NCI-H1436 treated with DMSO at 0.1 percent for 48 hours (cell line): ENCODE measurements at regions not wholly inside any gene's neighbourhood (a gene's known extent, or its start where the extent isn't known, plus 50 kb on each side); places are given as distances from the start of the nearest gene placed in this dataset.

ENCODE experiments used
- DNase-seq: peaks from one replicate; lab custom pipeline; 2025; lab: John Stamatoyannopoulos, UW

DNA sequence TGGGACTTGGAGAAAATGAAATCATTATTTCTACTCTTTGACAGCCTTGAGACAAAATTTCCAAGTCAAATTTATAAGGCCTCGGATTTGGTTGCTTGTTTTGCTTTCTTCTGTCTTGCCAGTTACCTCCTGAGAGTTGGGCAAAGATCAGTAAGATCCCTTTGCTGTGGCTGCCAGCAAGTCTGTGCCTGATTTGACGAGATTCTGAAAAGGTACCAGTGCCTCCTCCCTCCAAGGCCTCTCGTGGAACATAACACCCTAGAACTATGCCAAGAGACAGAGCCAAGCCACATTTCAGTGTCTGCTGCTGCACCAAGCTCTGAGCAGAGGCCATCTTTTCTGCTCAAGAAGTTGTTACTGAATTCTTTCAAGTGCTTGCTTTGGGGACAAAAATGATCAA is 61.0 kb downstream of the GTPBP8 start:
- no peak for DNase-seq

DNA sequence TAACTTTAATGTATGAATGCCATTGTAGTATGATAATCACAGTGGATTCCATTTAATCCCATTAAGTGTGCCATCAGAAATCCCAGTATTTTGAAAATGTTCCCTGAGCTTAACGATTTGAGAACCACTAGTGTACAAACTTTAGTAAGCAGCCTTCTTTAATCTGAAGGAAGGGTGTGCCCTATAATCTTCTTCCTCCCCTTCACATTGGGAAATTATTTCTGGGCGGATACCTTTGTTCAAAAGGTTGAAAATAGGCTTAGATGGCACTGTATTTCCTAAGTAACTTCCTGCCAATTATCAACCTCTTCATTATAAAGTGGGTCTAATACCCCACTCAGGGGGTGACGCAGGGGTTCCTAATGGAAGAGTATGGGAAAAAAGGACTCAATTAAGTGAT is 62.4 kb downstream of the GTPBP8 start:
- no peak for DNase-seq

DNA sequence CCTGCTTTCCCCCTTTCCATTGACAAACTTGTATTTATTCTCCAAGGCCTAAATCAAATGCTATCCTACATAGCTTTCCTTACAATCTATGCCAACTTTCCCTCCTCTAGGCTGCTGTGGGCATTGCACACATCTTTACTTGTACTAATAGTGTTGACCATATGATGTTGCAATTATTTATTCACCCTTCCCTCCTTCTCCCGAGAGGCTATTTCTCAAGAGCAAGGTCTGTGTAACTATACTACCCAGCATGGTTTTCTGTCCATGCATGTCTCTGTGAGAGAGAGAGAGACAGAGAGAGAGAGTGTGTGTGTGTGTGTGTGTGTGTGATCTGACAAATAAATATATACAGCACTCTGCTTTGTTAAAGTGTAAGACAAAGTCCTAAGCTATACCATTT is 63.8 kb downstream of the GTPBP8 start:
- DNase-seq, result no peak

DNA sequence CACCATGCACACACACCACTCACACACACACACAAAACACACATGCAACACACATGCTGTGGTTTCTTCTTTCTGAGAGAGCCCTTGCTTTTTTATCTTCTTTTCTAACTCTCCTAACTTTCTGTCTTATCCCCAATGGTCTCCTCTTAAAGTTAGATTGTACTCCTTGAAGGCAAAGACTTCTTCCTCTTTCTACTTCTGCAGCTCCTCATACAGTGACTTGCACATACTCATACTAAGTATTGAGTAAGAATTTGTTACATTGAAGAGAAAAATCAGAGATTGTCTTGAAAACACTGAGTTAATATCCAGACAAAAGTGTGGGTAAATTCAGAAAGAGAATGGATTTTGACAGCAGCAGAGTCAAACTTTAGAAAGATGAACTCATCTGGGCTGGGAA is 64.4 kb downstream of the GTPBP8 start:
- DNase-seq, result no peak

DNA sequence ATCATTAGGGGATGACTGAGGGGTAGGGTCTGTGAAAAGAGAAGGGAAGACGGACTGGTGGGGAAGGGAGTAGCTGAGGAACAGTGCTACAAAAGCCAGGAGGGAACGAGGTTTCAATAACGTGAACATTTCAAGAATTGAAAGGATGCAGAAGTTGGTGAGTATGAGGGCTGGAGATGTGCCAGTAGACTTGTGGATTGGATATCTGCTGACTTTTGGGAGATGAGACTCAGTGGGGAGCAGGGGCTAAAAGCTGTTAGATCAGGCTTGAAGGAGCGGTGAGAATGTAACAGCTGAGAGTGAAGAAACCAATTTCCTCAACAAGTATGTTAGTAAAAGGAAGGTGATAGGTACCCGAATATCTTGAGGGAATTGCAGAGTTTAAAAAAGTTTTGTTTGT is 65.2 kb downstream of the GTPBP8 start:
- no peak for DNase-seq

DNA sequence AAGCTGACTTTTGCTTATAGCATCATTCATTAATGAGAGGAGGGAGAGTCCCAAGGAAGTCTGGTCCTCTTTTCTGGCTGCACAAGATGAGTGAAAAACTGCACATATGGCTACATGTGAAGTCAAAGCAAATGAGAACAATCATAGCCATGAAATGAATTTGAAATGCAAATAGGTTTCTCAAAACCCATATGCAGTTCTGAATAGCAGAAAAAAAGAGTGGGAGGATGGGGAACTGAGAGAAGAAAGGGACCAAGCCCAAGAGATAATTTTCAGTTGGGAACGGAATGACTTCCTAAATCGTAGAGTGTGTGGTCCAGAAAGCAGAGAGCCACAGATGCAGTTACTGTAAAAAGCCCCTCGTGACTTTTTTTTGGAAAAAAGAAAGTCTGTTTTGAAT is 66.3 kb downstream of the GTPBP8 start:
- DNase-seq, result no peak

DNA sequence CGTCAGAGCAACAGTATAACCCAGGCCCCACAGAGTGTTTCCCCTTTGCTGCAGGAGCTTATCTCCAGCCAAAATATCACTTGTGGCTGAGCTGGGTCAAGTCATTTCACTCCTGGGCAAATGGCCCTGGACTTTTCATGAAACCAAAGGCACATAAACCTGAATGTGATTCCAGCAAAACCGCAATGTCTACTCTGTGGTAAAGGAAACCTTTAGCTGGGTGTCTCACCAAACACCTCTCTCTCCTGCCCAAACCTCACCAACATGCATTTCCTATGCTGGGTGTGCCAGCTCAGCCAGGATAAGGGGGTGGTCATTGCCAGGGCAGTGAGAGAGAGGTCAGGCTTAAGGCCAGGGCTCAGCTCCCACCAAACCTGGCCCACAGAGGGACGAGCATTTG is 67.4 kb downstream of the GTPBP8 start:
- no peak for DNase-seq

DNA sequence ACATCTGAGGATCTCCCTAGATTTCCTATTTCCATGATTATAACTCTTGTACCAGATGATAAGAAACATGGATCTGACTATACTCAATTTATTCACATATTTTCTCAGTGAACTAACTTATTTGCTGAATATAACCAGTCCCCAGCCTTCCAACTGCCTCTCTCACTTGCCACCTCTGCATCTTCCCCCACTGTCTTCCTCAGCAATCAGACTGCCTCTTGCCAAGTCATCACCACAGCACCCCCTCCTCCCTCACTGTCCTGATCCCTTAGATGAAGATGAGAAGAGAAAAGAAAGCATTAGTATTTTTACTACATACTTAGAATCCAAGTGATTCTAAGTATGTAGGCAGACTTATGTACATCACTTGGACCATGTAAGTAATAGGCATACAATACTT is 71.9 kb downstream of the GTPBP8 start:
- no peak for DNase-seq

DNA sequence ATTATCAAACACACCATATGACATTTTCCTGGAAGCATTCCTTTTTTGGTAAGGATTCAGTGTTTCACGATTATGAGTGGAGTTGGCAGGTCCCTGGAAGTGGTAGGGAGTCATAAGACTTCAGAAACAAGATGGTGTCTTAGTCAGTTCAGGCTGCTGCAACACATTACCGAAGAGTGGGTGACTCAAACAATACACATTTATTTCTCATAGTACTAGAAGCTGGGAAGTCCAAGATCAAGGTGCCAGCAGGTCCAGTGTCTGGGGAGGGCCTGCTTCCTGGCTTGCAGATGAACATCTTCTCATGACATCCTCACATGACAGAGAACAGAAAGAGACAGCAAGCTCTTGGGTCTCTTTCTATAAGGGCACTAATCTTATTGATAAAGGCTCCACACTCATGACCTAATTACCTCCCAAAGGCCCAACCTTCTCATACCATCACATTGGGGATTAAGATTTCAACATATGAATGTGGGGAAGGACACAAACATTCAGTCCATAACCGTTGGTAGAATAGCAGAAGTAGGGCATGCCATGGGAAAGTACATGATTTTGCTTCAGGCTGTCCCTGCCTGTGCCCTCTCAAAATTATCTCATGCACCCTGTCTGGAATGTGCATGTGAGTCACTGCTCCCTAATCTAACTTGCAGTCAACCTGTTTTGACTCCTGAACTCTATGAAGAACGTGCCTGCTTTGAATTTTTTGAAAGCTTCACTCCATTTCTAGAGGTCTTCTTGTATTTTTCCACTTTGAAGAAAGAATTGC is 72.5 kb downstream of the GTPBP8 start:
- no peak for DNase-seq

DNA sequence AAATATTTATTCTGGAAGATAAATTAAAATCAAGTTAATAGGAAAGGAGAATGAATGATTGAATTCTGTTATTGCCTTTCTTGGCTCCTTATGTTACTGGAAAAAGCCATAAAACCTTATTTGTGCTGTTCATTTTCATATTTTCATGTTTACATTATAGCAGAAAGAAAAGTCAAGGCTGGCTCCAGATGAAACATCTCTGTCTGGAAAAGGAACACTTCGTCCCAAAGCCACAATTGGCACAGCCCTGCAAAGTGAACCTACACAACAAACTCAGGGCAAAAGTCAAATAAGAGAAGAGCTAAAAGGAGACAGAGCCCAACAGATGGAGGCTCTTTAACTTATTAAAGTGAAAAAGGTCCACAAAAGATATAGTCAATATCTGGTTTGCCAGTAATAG is 73.4 kb downstream of the GTPBP8 start:
- no peak for DNase-seq

DNA sequence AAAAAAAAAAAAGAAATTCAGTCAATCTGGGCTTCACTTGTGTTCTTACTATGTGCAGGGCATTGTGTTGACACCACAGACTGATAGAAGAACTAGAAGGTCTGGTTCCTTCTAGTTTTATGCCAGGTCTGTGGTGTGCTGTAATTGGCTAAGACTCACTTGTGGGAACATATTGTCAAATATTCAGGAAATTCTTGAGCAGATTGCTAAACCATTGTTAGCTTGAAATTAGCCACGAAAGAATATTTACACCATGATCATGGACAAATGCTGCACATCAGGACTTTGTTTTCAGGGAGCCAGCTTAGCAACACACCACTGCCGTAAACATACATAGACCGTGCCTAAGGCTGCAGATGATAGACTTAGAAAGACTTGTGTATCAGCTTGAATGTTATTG is 74.6 kb downstream of the GTPBP8 start:
- no peak for DNase-seq

DNA sequence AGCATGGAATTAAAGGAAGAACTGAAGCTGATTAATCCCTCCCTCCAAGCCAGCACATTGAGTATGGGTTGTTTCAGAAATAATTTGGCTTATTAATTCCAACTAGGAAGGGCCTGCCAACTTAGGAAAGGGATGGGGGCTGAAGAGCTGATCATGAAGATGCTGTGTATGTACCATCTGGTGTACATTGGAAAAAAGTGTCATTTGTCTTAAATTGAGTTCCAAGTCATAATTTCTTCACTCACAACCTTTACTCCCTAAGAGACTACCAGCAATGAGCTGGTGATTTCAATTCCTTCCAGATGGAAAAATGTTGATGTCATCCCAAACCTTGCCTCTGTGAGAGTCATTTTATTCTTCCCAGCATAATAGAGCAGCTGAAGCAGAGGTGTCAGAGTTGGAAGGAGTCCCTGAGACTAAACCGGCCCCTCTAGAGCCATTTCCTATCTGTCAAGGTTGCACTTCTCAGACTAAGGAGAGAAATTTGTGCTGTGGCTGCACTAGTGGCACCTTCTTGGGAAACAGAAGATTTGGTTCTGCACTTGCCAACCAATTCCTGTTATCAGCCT is 79.4 kb downstream of the GTPBP8 start:
- no peak for DNase-seq

DNA sequence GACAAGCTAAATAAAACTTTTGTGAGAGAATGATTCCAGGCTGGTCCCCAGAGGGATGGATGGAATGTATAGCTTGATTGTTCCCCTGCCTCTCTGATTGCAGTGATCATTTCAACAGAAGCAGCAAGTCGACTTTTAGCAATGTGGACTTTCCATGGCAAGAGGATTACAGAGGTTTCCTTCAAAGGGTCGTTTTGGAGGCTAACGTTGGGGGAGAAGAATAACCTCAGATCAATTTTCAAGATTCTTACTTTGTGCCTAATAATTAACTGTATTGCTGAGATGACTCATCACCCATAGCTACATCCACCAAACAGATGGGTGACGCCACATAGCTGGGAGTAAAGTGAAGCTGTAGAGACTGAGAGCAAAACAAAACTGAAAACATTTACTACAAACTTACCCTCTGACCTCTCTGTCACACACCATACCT is 79.9 kb downstream of the GTPBP8 start:
- DNase-seq, result no peak

DNA sequence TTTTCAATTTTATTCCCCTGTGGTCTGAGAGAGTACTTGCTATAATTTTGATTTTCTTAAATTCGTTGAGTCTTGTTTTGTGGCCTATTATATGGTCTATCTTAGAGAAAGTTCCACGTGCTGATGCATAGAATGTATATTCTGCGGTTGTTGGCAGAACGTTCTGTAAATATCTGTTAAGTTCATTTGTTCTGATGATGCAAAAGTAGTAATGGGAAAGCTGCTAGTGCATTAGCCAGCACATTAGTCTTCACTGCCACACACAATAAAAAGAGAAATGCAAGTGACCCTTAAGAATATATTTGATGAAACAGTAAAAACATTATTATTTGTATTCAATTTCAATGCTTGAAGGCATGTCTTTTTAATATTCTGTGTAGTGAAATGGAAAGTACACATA is 84.8 kb downstream of the GTPBP8 start:
- no peak for DNase-seq

DNA sequence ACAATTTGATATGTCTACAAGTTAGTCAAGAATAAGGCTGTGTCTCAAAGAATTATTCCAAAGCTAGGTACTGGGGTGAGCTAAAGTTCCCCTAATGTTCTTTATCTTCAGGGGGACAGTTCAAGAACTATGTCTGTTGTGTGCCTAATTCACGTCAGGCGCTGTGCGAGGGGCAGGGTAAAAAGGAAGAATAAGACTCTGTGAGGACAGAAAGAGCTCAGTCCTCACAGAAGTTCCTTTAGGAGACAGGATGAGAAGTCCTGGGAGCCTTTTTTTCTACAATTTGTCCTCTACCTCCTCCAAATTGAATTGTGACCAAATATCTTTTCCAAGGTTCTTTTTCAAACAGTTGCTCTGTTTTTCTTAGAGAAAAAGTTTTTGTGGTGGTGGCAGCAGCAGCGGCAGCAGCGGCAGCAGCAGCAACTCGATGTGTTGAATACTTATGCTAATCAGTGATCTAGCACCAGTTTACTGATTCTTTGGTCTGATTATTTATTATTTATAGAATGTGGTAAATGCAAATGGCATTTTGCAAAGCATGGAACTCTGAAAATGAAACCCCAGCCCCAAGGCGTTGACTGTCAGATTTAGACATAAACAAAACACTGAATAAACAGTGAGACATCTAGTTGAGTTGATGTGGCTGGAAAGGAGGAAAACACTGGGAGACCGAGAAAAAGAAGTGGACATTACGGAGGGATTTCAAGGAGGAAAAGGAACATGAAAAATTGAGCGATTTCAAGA is 88.6 kb downstream of the GTPBP8 start:
- no peak for DNase-seq

DNA sequence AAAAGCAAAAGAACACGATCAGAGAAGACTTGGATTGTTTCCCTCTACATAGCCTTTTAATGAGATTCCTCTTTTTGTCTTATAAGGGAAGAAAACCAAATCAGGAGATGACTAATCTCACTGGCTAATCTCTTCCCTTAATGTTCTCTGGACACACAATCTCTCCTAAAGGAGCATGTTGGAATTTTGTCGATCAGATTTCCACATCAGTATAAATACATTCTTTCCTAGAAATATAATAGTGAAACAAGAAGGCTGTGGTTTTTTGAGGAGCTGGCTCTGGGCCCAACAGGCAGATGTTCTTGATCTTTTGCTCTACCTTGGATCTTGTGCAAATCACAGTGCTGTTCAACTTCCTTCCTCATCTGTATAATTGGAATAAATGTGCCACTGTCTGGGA is 94.0 kb downstream of the GTPBP8 start:
- no peak for DNase-seq

DNA sequence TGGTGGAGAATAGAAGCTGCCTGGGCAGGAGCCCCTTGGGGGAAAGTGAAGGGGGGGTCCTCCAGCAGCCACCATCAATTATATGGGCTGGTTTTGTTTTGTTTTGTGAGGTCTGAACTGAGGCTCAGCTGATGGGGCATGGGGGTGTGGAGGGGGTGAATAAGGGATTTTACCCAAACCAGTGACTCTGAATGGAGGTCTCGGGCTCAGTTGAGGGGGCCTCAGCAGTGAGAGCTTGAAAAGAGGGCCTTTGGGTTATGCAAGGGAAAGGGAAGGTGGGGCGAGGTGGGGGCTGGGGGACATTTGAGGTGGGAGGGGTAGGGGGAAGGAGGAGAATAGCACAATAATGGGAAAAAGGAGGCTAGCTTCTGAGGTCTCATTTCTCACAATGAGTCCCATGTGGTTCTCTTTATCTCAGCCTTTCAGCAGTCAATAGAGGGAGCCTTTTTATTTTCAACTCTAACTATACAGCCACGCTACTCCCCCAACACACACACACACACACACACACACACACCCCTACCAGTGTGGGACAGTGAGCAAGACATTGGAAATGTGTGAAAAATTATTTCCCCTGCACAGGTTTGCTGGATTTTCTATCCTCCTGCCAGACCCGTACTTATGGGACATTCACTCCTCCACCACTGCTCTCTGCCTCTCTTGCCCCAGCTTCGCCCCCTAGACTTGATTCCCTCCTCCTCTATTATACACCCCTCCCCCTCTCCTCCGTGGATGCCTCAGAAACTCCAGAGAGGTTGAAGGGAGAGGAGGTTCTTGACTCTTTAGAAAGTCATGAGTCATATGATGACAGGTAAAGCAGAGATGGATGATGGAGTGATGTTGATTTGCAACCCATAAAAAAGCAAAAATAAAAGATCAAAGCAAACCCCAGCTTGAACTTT is 96.0 kb downstream of the GTPBP8 start:
- peak; percentile 19 for DNase-seq

DNA sequence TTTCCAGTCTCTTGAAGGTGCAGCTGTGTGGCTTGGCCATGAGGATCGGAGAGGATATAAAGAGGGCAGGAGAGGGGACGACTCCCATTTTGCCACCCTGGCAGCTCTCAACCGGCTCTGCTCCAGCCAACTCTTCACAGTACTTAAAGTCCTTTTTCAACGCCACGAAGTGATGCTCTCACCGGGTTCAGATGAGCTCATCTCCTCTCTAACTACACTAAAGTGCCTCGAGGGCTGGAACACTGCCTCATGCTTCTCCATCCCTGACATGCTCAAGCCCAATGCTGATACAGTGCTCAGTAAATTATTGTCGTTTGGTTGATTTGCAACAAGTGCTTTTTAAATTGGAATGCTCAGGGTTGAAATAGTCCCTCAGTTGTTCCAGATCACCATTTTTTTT is 97.8 kb downstream of the GTPBP8 start:
- no peak for DNase-seq

DNA sequence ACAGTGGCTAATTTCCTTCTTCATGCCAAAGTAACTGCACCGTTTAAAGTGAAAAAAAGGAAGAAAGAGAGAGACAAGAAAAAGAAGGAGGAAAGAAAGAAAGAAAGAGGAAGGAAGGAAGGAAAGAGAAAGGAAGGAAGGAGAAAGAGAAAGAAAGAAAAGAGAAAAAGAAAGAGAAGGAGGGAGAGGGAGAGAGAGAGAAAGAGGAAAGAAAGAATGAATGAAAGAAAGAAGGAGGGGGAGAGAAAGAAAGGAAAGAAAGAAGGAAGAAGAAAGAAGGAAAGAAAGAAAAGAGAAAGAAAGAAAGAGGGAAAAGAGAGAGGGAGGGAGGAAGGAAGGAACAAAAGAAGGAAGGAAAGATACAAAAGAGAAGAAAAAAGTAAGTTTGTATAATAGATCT is 100.6 kb downstream of the GTPBP8 start:
- DNase-seq, result no peak

DNA sequence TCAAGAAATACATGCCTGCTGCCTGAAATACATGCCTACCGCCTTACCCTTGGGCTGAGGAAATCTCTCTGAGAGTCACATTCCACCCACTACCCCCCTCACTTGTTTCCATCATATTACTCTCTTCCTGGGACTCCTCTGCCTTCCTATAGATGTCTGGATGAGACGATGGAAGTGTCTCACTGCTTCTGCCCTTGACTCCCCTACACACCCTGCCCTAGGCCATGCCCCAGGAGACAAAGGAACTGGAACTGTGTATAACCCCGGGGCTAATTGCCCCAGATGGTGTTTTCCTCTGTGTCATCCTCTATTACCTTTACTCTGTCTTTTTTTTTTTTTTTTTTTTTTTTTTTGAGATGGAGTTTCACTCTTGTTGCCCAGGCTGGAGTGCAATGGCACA is 102.0 kb downstream of the GTPBP8 start:
- DNase-seq, result no peak

DNA sequence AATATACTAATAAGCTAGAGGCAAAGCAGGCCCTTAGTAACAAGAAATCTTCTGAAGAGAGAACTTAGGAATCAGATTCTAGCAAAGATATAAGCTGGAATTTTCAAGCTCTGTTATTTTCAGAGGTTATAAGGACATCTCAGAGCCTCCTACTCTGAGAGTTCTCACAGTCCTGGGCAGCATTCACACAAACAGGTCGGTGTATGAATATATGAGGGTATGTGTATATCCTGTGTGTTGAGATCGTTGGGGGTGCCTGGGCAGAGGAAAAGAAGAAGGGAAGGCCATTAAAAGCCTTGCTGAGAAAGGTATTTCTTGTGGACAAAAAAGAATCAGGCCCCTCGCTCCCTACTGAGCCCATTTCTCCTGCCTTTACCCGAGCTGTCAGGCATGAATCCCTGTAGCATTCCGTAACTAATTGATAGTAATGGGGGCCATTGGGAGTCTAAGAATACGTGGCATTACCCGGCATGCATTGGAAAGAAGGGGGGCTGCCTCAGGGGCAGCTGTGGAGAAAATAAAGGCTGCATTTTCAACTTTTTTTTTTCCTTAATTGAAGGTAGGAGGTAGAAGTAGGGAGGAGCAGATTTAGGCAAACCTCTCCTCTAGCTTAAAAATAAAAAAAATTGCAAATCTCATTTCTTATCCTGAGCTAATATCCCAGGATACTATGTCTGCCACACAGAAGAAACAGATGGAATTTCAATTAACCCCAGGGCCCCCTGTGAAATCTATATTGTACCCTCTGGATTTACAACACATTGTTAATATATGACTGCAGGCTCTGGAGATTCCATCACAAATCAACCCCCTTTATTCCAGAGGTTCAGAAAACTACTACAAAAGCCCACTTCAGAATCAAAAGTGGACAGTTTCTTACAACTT is 103.8 kb downstream of the GTPBP8 start:
- DNase-seq, result no peak
